Cerebellar cortex (tissue), 1 donor: ENCODE measurements at regions not wholly inside any gene's neighbourhood (a gene's known extent, or its start where the extent isn't known, plus 50 kb on each side); places are given as distances from the start of the nearest gene placed in this dataset.
"Not testable (repeated sequence)": the region's sequence is repeated elsewhere in the genome, so short reads cannot be mapped to it uniquely, and the experiment has no call there.

Source experiments
- DNase-seq: peaks from one replicate; pipeline ENCODE4 v3.0.0-alpha.2; 2015; ENCODE audit warnings: low spot score

GRCh38 chr10:108685863-108686531, 1237.3 kb downstream of the XPNPEP1 start:
- no peak for DNase-seq

DNA sequence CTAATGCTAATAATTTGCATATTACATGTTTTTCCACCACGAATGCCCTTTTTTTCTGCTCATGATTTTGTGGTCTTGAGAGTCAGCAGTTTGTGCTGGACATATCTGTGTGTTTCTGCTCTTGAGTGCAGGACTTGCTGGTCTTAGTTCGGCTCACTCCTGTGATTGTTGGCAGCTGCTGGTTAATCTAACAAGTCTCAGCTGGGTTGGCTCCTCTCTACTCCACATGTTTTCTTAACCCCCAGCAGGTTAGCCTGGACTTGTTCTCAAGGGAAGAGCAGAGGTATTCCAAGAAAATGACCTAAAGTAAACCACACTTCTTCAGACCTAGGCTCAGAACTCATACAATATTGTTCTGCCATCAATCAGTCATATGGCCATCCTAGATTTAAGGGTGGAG, 1238.9 kb downstream of the XPNPEP1 start:
- peak; percentile 33 for DNase-seq

DNA sequence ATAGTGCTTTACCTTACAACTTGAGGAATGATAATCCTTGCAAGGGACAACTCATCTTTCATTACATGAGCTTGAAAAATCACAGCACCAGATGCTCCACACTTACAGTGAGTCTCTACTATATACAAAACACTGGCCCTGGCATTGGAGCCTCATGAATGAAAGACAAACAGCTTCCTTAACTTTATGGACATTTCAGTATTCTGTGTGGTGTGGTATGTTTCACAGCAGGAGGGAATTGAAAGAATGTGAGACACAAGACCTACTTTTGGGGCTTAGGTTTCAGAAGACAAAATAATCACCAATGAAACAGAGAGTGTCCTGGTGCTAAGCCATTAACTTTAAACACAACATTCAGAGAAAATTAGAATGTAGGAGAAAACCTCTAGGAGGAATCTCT, 1249.6 kb downstream of the XPNPEP1 start:
- DNase-seq = peak; percentile 15

- DNase-seq = no peak
Measured at GRCh38 chr10:108663587-108663986, 1259.7 kb downstream of the XPNPEP1 start.

DNA sequence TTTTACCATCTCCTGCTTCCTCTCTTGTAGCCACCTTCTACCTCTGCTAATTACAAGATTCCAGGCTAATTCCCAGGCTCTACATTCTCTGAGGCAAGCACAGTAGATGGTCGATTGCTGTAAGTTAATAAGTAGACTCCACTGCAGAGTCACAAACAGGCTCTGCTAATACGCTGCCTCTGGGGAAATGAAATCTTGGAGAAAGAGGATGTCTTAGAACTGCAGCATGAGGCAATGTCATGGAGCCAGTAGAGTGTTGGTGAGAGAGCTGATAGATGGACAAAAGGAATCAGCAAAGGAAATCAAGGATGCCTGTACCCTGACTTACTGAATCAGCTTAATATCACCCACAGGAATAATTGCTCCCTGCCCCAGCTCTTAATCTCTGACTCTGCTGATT, 1260.3 kb downstream of the XPNPEP1 start:
- no peak for DNase-seq

GRCh38 chr10:108655057-108655456, 1268.3 kb downstream of the XPNPEP1 start:
- DNase-seq = no peak

- DNase-seq = peak; percentile 12
Measured at GRCh38 chr10:108653531-108653930, 1269.8 kb downstream of the XPNPEP1 start.

DNA sequence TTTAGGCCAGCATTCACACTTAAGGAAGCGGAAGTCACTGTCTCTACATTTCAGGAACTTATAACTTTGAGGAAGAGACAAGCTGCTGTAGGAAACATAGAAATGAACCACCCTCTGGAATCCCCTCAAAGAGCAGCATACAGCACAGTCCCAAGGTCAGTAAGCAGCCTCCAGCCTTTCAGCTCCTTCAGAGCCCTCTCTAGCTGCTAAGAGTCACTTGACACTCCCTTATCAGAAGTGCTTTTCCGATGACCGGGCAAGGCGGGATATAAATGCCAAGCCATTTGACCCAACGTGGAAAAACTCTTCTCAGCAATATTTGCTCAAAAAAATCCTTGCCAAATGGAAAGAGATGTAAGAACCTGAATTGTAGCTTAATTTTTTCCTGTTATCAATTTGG, 1284.3 kb downstream of the XPNPEP1 start:
- DNase-seq = no peak

DNA sequence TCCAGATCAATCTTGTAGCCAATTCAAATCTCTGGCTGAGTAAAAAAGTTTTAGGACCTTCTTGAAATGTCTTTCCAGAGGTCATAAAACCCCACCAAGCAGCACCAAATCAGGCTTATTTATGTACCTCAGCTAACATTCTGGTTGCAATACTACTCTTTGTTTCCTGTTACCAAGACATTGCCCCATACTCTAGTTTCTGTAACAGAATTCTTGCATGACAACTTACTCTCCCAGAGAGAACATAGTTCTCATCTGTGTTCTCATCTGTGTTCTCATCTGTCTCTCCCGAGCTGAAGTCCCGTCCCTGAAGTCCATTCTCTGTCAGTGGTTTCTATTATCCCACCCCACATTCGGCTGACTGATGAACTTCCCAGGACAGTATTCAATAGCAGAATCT, 1285.1 kb downstream of the XPNPEP1 start:
- no peak for DNase-seq

- DNase-seq = no peak
Measured at GRCh38 chr10:108633046-108633445, 1290.3 kb downstream of the XPNPEP1 start.

DNA sequence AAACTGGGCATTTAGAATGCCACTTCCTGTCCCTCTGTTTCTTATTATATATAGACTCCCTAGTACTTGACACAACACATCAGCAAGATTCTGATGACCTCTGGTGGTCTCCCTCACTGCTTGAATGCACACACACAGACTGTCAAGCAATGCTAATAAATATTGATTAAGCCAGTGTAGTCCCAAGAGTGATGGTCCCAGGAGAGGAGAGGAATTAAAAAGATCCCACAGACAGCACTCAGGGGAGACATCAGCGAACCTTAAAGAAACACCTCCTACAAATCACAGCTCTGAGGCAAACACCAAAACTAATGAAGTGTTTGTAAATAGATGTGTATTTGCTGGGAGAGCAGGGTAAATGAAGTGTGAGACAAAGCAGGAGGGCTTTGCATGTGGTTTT, 1291.2 kb downstream of the XPNPEP1 start:
- no peak for DNase-seq

DNA sequence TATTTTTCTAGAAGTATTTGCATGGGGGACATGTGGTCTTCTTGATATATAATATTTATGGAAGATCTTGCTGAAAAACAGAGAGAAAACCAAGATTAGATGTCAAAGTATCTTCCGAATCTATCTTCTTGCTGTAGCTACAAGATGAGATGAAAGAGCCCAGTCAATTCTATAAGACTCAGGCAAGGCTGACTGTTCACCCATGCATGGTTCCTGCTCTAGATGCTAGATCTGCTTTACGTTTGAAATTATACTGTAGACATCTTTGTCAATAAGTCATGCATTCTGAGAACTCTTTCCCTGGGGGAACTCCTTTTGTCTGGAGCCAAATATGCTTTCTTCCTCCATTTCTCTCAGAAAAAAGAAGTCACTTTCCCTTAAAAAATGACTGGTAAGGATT, 1292.0 kb downstream of the XPNPEP1 start:
- no peak for DNase-seq

GRCh38 chr10:108629834-108630233, 1293.5 kb downstream of the XPNPEP1 start:
- no peak for DNase-seq

- no peak for DNase-seq
Measured at GRCh38 chr10:108624052-108624451, 1299.3 kb downstream of the XPNPEP1 start.

DNA sequence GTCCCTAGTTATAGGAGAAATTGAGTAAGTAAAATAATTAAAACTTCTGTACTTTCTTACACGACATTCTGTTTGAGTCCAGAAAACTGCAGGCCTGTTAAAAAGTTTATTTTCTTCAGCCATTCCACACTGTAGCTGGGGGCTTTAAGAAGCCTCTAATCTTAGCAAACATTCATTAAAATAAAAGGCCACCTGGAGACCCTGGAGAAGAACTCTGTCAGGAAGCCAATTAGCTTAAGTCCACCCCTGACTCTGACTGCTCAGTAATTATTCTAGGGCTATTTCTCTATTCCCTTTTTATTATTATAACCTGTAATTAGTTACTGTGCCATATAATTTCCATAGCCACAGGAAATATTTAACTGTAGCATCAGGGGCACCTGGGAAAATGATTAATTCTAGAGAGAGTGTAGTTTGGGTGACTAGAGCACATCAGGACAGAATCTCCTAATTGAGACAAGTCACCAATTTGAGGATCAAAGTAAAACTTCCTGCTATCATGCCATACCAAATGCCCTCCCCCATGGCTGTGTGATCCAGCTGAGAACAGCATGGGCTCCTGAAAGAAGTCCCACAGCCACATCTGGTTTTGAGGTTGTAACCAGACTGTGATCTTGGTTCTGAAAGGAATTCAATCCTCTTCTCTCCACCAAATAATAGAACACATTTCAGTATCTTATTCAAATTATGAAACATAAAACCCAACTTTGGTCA, 1302.3 kb downstream of the XPNPEP1 start:
- no peak for DNase-seq

- DNase-seq = no peak
Measured at GRCh38 chr10:108616559-108617285, 1306.6 kb downstream of the XPNPEP1 start.

DNA sequence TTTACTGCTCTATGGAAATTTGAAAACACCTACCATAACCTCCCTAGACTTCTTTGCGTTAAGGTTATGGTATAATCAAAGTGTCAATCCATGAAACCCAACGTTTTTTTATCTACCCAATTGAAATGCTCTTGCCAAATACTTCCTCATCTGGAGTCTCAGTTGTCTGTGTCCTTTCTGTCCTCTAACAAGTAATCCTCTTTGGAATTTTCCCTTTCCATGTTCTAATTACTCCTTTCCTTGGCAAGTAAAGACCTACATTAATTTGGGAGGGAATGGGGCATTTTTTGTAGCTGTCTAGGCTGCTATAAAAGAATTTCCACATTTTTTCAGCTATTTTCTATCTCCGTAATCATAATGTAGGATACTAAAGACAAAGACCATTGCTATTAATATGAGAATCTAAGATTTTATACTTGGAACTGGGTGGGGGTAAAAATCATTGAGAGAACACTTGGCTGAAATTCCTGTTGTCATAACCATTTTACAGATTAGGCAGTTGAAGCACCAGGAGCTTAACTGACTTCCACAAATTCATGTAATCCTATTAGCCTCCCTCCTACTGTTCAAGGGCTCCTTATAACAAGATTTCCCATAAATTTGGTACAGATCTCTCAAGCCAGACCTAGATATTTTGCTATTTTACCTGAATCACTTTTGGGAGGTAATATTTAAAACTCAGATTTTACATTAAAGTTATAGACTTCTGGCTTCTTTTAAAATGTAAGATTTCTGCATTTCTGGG, 1307.6 kb downstream of the XPNPEP1 start:
- DNase-seq = no peak

GRCh38 chr10:108612485-108612884, 1310.8 kb downstream of the XPNPEP1 start:
- DNase-seq = no peak

- no peak for DNase-seq
Measured at GRCh38 chr10:108608860-108609259, 1314.5 kb downstream of the XPNPEP1 start.

DNA sequence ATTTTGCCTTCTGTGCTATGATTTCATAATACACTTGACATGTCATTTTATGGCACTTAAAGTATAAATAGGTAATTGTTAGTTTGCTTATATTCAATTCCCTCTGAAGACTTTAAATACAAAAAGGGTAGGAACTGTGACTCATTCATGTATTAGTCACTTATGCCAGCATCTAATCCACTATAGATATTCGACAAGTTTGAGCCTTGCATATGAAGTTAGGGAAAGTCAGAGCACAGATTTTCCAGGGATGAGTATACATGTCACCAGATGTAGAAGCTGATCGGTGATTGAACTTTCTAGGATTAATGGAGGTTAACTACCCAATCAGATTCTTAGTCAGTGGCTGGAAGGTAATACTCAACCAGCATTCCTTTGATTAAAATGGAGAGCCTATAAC, 1321.5 kb downstream of the XPNPEP1 start:
- DNase-seq = no peak

GRCh38 chr10:108600511-108600910, 1322.8 kb downstream of the XPNPEP1 start:
- not testable (repeated sequence) for DNase-seq

DNA sequence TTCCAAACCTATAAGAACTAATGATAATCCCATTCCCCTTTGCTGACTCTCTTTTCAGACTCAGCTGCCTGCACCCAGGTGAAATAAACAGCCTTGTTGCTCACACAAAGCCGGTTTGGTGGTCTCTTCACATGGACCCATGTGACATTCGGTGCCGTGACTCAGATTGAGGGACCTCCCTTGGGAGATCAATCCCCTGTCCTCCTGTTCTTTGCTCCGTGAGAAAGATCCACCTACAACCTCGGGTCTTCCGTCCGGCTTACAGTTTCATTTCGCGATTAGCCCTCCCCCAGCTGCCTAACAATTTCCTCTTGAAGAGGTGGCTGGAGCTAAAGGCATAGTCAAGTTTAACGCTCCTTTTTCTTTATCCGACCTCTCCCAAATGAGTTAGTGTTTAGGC, 1324.0 kb downstream of the XPNPEP1 start:
- peak; percentile 35 for DNase-seq
